ENCODE measurements at regions not wholly inside any gene's neighbourhood (a gene's known extent, or its start where the extent isn't known, plus 50 kb on each side); places are given as distances from the start of the nearest gene placed in this dataset.

GRCh38 chr1:234696148-234696576 lies 86.2 kb upstream of the IRF2BP2 start:
- TF ChIP-seq POLR2A (IDR thresholded peaks at IDR 0.05) (no peak), CTCF (IDR thresholded peaks at IDR 0.05) (no peak)

Data from transverse colon (tissue), 3 donors.